GM21360 (cell line): ENCODE measurements at regions not wholly inside any gene's neighbourhood (a gene's known extent, or its start where the extent isn't known, plus 50 kb on each side); places are given as distances from the start of the nearest gene placed in this dataset.
"Not testable (repeated sequence)": the region's sequence is repeated elsewhere in the genome, so short reads cannot be mapped to it uniquely, and the experiment has no call there.

ENCODE experiments used
- ATAC-seq: cut with Tn5 transposase; IDR thresholded peaks from one replicate; pipeline ENCODE4 v1.9.1; 2021; ENCODE audit warnings: mild to moderate bottlenecking, moderate library complexity; ENCODE audit not compliant: unreplicated experiment

DNA sequence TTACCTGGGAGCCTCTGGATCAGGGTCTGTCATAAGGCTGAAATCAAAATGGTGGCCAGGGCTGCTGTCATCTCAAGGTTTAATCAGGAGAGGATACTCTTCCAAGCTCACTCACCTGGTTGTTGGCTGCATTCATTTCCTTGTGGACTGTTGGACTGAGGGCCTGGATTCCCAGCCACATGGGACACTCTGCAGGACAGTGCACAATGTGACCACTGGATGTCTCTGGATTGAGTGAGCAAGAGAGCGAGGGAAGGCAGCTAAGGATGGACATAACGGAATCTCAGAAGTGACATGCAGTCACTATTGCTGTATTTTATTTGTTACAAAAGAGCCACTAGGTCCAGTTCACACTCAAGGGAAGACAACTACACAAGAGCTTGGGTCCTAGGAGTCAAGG is 229.1 kb downstream of the S1PR1 start:
- no peak for ATAC-seq

DNA sequence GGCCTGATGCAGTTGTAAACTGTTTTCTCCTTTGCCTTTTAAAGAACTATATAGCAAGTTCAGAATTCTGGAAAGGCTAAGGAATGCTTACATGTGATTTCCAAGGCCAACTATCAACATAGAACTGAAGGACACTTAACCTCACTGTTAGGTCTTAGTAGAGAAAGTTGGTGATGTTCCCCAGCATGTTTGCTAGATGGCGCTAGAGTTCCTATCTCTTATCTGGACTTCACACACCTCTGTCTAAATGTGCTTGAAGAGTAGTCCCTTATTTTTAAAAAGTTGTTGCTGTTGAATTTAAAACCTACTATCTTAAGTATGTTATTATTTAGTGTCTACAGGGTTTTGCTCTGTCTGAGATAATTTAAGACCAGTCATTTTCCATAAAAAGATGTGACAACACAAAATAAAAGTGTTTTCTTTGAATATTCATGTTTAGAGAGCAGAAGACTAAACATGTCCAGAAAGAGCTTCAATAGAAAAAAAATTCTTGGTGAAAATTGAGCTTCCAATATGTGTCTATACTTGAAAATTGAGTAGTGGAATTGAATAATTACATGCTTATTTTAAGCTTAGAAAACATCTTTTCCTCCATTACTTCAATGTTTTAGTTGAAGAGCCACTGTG is 237.3 kb downstream of the S1PR1 start:
- ATAC-seq = no peak

DNA sequence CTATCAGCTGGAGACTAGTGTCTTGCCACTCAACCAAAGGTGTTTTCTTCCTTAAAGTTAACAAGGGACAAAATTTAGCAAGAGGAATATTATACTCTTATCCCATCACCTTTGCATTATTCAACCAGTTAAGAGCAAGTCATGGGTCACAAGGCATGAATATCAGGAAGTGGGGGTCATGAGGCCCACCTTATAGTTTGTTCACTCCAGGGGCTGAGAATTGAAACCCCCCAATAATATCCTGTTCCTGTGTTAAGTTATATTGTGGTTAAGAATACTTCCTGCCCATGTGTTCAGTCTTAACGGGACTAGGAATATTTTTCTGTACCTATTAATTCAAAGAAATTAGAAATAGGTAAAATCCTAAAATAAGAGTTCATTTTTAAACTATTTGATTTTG is 239.7 kb downstream of the S1PR1 start:
- no peak for ATAC-seq

DNA sequence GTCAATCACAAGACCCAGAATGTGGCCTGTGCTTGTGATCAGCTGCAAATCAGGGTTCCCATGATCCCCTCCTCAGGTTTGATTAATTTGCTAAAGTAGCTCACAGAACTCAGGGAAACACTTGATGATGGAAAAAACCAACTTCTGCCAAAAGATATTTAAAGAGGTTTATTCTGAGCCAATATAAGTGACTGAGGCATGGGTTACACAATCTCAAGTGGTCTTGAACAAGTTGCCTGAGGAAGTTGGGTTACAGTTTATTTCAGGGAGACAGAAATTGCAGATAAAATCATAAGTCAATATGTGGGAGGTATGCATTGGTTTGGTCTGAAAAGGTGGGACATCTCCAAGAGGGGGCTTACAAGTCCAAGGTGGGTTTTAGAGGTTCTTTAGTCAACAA is 243.1 kb downstream of the S1PR1 start:
- ATAC-seq = no peak

DNA sequence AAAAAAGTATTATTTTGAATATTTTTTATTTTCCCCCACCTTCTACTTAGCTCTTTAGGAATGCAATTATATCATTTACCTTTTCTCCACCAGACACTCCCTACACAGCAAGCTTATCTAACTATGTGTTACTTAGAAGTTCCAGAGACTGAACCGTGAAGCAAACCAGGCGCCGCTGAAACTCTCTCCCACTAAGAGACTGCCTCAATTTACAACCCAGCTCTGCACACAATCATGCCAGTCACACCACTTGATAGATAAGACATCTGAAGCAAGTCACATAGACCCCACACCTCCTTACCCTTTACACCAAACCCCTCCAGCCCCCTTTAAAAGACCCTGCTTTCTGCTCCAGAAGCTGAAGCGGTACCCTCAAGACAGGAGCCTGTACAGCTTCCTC is 245.5 kb downstream of the S1PR1 start:
- no peak for ATAC-seq

DNA sequence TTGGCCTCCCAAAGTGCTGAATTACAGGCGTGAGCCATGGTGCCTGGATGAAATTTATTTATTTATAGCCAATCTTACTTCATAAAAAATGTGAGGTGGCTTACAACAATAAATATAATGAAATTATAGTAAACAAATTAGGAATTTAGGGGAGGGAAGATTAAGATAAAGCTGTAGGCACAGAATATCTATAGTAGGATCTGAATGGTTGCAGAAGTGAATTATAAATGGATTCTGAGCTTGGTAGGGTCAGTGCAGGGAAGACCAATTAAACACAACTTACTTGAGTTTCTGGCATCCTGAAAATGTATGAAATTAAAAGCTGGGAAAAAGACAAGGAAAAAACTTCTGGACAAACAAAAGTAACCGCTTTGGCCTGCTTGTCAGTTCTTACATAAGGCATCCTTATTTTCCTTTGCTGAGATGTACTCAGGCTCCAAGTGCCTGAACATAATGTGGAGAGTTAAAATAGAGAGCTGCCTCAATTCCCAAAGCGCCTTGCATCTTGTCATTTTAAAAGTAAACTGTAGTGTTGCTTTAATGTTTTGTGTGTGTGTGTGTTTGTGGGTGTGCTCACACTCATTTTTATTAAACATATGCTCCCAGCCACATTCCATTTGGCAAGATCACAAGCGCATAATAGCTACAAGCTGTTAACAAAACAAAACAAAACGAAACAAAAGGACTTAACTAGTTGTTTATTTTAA is 247.3 kb downstream of the S1PR1 start:
- ATAC-seq = no peak

DNA sequence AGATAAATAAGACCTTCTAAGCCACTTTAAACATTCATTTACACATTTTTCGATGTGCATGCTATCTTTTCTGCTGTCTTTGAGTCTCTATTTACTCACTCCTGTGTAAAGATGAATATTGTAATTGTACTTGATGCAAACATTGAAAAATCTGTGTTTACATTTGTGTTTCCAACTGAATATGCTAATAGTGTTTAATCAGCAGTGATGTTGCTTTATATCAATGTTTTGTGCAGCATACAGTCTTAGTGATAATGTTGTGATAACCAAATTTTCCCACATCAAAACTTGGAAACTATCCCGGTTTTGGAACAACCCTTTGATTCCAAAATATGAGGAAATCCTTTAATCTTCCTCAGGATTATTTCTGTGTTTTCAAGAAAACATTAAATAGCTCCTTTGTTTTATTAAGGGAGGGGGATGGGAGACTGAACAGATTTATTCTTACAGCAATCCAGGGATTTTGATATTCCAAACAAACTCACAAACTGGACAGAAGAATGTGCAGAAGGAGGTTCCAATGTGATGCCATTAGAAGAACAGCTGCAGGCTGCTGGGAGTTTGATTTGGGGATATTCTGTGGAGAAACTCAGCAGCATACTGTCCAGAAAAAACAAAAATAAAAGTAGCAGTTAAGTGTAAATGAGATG is 248.0 kb downstream of the S1PR1 start:
- ATAC-seq = no peak

DNA sequence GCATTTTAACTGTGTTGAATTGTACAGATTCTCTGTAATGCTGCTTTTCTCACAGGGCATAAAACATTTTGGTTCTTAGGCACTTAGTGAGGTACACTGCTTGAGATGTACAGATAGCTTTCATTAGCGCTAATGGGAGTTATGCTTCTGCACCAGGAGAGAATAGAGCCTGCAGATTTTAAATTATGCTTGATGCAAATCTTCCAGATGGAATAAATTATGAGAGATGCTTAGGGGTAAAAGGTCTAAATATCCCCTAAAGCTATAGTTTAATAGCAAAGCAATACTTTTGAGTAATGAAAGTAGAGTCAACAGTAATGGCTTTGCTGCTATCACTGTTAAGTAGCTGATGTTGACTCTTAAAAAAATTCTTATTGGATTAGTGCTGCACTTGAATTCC is 248.9 kb downstream of the S1PR1 start:
- ATAC-seq = no peak

DNA sequence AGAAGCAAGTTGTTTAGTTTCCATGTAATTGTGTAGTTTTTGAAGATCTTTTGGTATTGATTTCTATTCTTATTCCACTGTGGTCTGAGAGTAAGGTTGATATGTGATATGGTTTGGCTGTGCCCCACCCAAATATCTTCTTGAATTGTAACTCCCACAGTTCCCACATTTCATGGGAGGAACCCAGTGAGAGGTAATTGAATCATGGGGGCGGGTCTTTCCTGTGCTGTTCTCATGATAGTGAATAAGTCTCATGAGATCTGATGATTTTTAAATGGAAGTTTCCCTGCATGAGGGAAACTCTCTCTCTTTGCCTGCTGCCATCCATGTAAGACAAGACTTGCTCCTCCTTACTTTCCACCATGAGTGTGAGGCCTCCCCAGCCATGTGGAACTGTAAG is 255.3 kb downstream of the S1PR1 start:
- ATAC-seq = not testable (repeated sequence)

DNA sequence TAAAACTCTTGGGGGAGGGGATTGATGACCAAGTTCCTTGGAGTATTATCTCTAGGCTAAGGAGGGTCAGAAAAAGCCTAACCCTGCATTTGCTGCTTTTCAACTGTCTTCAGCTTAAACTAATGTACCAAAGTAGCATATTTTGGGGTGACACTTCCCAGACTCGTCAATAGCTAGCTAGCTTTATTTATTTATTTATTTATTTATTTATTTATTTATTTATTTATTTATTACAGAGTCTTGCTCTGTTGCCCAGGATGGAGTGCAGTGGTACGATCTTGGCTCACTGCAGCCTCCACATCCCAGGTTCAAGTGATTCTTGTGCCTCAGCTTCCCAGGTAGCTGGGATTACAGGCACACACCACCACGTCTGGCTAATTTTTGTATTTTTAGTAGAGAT is 257.1 kb downstream of the S1PR1 start:
- ATAC-seq = not testable (repeated sequence)

DNA sequence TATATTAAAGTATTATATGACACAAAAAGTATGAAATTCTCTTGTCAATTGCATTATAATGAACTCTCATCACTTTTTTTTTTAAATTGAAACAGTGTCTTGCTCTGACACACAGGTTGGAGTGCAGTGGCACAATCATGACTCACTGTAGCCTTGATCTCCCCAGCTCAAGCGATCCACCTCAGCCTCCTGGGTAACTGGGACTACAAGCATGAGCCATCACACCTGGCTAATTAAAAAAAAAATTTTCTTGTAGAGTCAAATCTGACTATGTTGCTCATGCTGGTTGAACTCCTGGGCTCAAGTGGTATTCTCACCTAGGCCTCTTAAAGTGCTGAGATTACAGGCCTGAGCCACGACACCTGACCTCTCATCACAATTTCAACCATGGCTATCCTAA is 259.3 kb downstream of the S1PR1 start:
- ATAC-seq = no peak

DNA sequence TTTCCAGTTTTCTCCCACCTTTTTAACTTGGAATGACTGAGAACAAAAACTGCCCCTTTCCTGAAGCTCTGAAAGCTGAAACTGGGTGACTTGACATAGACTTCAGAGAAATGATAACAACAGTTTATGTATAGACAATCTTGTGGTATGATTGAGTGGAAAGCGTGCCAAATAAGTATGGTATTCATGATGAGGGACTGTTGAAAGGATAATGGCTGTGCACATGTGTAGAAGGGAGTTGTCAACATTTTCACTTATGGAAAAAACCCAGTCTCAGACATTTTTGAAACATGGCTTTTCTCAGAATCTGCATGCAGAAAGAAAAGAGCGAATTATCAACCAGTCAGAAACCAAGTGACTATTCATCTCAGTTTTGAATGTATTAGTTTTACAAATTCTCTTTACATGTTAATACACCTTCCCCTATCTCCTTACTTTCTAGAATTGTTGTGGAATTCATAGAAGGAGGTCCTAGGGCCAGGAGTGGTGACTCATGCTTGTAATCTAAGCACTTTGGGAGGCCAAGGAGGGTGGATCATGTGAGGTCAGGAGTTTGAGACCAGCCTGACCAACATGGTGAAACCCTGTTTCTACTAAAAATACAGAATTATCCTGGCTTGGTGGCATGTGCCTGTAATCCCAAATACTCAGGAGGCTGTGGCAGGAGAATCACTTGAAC is 261.2 kb downstream of the S1PR1 start:
- no peak for ATAC-seq

DNA sequence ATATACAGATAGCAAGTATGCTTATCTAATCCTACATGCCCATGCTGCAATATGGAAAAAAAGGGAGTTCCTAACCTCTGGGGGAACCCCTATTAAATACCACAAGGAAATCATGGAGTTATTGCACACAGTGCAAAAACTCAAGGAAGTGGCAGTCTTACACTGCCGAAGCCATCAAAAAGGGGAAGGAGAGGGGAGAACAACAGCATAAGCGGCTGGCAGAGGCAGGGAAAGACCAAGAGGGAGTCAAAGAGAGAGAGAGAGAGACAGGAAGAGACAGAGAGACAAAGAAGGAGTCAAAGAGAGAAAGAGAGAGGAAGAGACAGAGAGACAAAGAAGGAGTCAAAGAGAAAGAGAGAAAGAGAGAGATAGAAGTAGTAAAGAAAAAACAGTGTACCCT is 267.3 kb downstream of the S1PR1 start:
- not testable (repeated sequence) for ATAC-seq

DNA sequence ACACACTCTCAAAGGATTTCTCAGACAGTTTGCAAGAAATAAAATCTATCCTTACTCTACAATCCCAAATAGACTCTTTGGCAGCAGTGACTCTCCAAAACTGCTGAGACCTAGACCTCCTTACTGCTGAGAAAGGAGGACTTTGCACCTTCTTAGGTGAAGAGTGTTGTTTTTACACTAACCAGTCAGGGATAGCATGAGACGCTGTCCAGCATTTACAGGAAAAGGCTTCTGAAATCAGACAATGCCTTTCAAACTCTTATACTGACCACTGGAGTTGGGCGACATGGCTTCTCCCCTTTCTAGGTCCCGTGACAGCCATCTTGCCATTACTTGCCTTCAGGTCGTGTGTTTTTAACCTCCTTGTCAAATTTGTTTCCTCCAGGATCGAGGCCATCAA is 268.4 kb downstream of the S1PR1 start:
- not testable (repeated sequence) for ATAC-seq

DNA sequence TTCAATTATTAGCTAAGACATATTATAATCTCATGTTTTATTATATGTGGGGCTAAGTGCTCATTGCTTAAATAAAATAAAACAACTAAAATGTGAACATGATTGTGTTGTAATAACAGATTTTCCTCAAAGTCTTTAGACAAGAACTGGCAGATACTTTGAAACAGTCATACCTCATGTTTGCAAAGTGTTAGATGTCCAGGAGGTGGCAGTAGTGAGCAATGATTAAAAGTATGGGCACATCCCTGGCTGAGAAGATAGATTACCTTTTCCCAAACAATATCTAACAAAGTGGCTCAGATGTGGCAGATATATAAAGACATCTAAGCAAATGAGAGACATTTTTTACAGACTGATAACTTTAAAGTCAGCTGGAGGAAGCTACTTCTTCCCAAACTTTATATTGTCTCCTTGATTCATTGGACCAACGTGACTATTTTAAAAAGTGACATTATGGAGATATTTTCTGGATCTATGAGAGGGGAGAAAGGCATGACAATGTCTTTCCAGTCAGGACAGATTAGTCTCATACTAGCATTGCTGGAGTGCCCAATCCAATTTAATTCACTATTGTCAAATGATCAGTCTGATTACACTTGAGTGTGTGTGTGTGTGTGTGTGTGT is 269.8 kb downstream of the S1PR1 start:
- ATAC-seq = no peak

DNA sequence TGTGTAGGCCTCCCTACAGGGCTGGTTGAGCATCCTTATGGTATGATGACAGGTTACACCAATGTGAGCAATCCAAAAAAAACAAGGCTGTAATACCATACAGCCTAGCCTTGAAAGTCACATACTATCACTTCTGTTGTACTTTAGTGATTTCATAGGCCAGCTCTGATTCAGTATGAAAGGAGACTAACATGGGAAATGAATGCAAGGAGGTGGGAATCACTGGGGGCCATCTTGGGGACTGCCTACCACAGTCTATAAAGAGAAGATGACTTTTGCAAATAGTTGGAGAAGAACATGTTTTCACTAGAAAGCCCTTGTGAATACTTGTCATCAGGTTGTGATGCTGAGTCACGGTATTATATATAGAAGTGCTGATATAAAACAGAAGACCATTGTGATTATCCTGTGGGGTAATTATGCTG is 270.7 kb downstream of the S1PR1 start:
- ATAC-seq = no peak

DNA sequence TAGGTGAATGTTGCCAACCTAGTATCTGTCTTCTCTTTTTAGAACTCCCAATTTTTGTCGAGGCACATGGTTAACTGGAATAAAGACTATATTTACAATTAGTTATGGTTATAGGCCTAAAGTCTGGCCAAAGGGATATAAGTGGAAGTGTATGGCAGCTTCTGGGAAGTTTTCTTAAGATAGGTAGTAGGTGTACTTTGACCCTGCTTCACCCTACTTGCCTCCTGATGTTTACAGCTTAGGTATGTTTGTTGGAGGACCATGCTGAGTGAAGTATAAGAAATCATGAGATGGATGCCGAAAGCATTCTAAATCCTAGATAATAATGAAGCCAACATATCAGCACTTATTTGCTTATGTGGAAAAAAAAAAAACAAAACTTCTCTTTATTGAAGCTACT is 272.1 kb downstream of the S1PR1 start:
- ATAC-seq = no peak

DNA sequence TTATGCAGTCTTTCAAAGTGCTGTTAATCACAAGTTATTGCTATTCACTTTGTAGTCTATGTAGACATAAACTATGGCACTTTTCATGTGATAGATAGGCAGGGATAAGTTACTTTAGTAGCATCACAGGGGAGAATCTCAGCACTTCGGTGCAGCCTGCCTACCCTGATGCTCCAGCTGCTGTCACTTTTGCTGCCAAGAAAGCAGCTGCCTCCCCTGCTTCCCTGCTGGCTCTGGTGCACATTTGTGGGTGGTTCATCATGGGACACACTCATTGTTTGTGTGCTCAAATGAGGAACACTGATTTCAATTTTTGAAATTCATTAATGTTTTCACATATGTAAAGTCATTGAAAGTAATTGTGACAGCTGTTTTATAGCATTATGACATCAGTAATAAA is 272.6 kb downstream of the S1PR1 start:
- no peak for ATAC-seq

DNA sequence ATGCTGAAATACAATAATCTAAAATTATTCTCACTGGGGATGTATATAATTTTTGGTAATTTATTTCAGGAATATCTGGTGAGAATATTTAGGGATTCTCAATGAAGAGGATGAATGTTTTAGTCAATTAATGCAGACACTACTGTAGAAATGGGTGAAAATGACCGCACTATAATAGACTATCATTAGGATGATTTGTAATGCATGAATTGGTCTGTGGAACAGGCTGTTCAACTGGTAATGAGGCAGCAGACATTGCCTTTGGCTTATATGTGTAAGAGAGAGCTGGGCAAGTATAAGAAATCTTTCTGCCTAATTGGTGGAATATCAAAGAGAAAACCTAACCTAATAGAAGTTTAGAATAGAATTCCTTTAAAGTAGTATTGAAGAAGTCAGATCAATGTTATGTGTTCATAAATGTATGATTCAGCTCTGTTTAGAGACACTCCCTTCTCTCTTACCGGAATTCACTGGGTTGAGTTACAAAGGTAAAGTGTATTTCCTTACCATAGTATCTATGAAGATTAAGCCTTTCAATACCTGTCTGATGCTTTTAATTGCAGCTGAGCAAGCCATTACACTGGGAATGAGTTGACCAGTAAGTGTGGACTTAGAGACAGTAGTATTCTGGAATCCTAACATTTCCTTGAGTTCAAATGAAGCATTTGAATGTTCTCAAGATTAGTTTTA is 274.5 kb downstream of the S1PR1 start:
- ATAC-seq = no peak

DNA sequence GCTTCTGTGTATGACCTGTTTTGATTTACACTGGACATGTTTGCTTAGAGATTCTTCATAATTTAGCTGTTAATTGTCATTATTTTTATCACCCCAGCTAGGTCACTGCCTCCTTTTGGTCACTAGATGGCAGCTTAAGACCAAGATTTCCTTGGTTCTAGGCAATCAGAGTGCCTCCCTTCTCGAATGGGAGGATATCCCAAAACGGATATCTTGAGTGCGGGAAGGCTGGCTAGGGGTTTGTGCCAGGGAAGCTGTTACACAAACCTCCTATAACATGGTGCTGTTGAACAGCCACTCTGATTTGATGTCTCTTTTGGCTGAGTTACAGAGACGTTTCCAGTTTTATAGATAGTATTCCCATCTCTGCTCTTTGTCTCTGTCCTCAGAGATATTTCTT is 283.5 kb downstream of the S1PR1 start:
- peak; percentile 88 for ATAC-seq

DNA sequence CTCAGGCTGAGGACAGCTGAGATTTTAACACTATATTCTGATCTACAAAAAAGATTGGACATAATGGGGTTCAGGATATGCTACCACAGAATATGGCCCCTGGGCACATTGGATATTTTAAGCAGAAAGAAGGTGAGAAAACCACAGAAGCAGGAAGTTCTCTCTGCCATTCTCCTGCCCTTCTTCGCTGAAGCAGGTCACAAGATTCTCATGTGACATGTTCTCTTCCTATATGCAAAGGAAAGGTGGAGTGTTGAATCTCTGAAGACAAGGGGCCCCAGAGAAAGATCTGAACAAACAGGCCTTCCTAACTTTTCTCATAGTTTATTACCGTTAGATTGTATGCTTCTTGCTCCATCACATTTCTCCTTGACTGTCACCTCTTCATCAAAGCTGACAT is 285.7 kb downstream of the S1PR1 start:
- ATAC-seq = no peak
